NB4 (cell line): ENCODE measurements at regions not wholly inside any gene's neighbourhood (a gene's known extent, or its start where the extent isn't known, plus 50 kb on each side); places are given as distances from the start of the nearest gene placed in this dataset.

Experiments
- CTCF ChIP-seq: IDR thresholded peaks from one replicate; pipeline ENCODE4 v1.5.1; 2012; ENCODE audit warnings: low read depth, low read length
- MAX ChIP-seq: IDR thresholded peaks from 2 replicates; pipeline ENCODE4 v1.6.1; 2011; ENCODE audit warnings: low read depth, low read length
- MYC ChIP-seq: IDR thresholded peaks from 2 replicates; pipeline ENCODE4 v1.6.1; 2011; ENCODE audit warnings: low read depth, low read length
- POLR2A ChIP-seq: IDR thresholded peaks from 2 replicates; pipeline ENCODE4 v1.6.1; 2011; ENCODE audit warnings: mild to moderate bottlenecking; ENCODE audit not compliant: insufficient read length; ENCODE audit errors: extremely low read depth

- TF ChIP-seq CTCF (no peak), POLR2A (no peak), MYC (no peak), MAX (no peak)
These were observed 130.6 kb upstream of the ANKH start for GRCh38 chr5:15002173-15002572.
